ENCODE measurements at regions not wholly inside any gene's neighbourhood (a gene's known extent, or its start where the extent isn't known, plus 50 kb on each side); places are given as distances from the start of the nearest gene placed in this dataset.

DNA sequence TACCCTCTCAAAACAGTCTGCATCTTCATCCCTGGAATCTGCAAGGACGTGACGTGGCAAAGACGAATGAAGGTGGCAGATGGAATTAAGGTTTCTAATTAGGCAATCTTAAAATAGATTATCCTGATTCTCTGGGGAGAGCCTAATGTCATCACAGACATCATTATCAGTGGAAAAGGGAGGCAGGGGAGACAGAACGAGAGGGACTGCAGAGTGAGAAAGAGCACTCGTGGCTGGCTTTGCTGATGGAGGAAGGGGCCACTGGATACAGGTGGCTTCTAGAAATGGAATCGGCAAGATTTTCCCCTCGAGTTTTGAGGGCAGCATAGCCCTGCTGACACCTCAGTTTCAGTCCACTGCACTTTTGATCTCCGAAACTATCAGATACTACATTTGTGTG is 110.6 kb downstream of the ASMT start:
- no peak overlapping the region for H3K4me3 ChIP-seq (ENCODE audit: low read depth, low read length)
- TF ChIP-seq, protein P1, sequence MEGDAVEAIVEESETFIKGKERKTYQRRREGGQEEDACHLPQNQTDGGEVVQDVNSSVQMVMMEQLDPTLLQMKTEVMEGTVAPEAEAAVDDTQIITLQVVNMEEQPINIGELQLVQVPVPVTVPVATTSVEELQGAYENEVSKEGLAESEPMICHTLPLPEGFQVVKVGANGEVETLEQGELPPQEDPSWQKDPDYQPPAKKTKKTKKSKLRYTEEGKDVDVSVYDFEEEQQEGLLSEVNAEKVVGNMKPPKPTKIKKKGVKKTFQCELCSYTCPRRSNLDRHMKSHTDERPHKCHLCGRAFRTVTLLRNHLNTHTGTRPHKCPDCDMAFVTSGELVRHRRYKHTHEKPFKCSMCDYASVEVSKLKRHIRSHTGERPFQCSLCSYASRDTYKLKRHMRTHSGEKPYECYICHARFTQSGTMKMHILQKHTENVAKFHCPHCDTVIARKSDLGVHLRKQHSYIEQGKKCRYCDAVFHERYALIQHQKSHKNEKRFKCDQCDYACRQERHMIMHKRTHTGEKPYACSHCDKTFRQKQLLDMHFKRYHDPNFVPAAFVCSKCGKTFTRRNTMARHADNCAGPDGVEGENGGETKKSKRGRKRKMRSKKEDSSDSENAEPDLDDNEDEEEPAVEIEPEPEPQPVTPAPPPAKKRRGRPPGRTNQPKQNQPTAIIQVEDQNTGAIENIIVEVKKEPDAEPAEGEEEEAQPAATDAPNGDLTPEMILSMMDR (IDR thresholded peaks at IDR 0.05; ENCODE audit: insufficient read depth, low read depth, low read length), result no peak

DNA sequence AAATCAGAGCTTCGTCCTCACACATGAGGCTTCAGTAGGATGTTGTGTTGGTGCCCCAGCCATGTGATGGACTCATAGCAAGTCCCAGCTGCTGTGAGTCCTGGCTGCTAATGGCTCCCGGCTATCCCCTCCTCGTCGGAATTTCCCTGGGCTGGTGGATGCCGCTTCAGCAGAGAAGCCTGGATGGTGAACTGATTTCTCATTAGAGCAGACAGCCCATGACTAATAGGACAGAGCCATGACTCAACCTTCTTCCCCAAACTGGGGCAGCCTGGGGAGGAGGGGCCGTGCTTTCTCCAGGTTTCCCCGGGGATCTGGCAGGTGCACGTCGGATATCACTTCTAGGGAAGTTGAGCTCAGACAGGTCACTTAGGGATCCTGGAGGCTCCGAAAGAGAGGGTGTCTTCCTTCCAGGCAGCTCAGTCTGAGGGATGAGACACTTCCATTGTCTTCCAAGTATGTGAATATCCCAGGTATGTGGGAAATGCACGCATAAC is 112.7 kb downstream of the ASMT start:
- no peak overlapping the region for H3K4me3 ChIP-seq (ENCODE audit: low read depth, low read length)
- TF ChIP-seq, protein P1 (IDR thresholded peaks at IDR 0.05; ENCODE audit: insufficient read depth, low read depth, low read length), result no peak
- DNase-seq (ENCODE audit: low read depth), result no peak

More for the DNA sequence above, 110.6 kb downstream of the ASMT start:
- DNase-seq (ENCODE audit: low read depth), result no peak

DNA sequence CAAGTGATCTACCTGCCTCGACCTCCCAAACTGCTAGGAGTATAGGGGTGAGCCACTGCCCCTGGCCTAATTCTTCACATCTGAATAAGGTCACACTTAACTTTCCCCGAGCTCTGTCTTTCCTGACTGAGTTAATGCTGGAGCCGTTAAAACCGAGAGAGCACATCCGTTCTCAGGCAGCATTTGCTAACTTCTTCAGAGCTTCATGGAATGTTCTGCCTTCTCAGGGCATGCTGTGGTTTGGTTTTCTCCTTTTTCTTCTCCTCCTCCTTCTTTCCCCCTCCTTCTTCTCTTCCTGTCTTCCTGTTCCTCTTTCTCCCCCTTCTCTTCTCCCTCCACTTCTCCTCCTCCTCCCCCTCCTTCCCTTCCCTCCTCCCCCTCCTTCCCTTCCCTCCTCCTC is 119.9 kb downstream of the ASMT start:
- DNase-seq (ENCODE audit: low read depth), result no peak
- TF ChIP-seq, protein P1 (IDR thresholded peaks at IDR 0.05; ENCODE audit: insufficient read depth, low read depth, low read length), result no peak
- no peak overlapping the region for H3K4me3 ChIP-seq (ENCODE audit: low read depth, low read length)

DNA sequence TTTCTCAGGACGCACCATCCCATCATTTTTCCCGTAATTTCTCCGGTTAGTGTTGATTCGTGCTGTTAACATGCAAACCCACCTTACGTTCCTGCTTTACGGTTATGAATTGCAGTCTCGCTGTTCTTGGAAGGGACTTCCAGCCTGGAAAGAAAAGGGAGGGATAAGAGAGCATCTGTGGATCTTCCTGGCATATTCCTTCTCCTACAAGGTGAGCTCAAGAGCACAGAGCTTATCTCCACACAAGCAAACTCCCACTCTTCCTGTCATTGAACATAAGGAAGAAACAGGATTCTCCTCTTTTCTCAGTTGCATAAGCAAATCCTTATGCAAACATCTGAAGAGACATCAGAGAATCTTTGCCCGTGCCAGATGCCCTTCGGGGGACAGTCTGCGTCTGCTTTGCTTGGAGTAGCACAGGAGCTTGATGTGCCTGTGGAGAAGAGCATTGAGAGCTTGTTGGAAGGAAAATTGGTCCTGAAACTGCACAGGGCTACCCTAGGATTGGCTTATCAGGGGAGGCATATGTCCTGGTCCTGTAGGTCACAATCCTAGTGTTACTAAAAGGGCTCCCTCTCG is 127.0 kb downstream of the ASMT start:
- TF ChIP-seq, protein P1 (IDR thresholded peaks at IDR 0.05; ENCODE audit: insufficient read depth, low read depth, low read length), result no peak
- no peak for DNase-seq (ENCODE audit: low read depth)
- no peak overlapping the region for H3K4me3 ChIP-seq (ENCODE audit: low read depth, low read length)

DNA sequence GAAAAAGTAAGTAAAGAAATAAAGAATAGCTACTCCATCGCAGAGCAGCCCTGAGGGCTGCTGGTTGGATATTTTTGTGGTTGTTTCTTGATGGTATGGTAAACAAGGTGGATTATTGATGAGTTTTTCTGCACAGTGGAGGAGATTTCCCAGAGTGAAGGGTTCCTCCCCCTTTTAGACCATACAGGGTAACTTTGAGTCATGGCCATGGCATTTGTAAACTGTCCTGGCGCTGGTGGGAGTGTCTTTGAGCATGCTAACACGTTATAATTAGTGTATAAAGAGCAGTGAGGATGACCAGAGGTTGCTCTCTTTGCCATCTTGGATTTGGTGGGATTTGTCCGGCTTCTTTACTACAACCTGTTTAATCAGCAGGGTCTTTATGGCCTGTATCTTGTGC is 128.2 kb downstream of the ASMT start:
- TF ChIP-seq, protein P1 (IDR thresholded peaks at IDR 0.05; ENCODE audit: insufficient read depth, low read depth, low read length), result no peak
- no peak overlapping the region for H3K4me3 ChIP-seq (ENCODE audit: low read depth, low read length)
- peak; percentile 3 for DNase-seq (ENCODE audit: low read depth)

DNA sequence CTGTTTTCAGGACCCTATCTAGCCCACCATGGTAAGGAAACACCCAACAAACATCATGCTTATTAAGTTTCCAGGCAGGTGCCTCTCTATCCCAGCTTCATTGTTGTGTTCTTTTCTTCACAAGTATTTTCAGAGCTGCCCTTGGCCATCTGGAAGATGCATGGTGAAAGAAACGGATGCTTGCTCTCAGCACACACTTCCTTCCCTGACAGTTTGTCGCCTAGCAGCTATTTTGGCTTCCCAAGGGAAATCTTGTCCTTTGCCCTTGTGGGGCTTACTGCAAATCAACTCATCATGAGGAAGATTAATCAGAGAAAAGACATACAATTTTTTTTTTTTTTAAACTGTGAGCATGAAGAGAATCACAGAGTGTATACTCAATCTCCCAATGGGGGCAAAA is 128.8 kb downstream of the ASMT start:
- no peak for DNase-seq (ENCODE audit: low read depth)
- TF ChIP-seq, protein P1 (IDR thresholded peaks at IDR 0.05; ENCODE audit: insufficient read depth, low read depth, low read length), result no peak
- H3K4me3 ChIP-seq (ENCODE audit: low read depth, low read length), result no peak overlapping the region

DNA sequence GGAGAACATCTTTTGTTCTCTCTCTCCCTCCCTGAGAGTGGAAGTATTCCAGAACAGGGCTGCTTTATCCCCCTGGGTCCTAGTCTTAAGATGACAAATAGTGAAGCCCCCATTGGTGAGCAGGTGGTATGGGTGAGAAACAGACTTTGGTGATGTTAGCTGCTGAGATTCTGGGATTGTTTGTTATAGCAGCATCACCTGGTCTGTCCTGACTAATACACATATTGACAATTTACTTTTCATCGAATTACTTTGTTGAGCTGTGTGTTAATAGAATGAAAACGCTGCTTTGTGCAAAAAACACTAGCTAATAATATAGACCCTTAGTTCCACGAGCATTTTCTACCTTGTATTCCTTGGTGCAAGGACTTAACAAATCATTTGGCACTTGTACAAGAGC is 133.5 kb downstream of the ASMT start:
- TF ChIP-seq, protein P1 (IDR thresholded peaks at IDR 0.05; ENCODE audit: insufficient read depth, low read depth, low read length), result no peak
- no peak for DNase-seq (ENCODE audit: low read depth)
- H3K4me3 ChIP-seq (ENCODE audit: low read depth, low read length), result no peak overlapping the region
